ENCODE measurements at regions not wholly inside any gene's neighbourhood (a gene's known extent, or its start where the extent isn't known, plus 50 kb on each side); places are given as distances from the start of the nearest gene placed in this dataset.
"Not testable (repeated sequence)": the region's sequence is repeated elsewhere in the genome, so short reads cannot be mapped to it uniquely, and the experiment has no call there.

DNA sequence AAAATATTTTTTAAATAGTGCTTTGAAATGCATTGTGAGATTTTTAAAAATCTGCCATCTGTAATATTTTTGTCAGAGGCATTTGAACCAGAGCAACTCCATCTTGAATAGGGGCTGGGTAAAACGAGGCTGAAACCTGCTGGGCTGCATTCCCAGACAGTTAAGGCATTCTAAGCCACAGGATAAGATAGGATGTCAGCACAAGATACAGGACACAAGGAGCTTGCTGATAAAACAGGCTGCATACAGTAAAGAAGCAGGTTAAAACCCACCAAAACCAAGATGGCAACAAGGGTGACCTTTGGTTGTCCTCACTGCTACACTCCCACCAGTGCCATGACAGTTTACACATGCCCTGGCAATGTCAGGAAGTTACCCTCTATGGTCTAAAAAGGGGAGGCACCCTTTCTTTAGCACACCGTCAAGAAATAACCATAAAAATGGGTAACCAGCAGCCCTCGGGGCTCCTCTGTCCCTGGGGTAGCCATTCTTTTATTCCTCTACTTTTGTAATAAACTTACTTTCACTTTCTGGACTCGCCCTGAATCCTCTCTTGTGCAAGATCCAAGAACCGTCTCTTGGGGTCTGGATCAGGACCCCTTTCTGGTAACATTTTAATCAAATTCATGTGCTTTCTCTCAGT, 273.7 kb downstream of the SEMA3D start:
- Histone ChIP-seq H3K4me3 (ENCODE audit: low read length in 2 of 2) (no peak overlapping the region), H3K4me1 (ENCODE audit: control insufficient read depth in 2 of 2, insufficient read depth in 2 of 2, low read length in 2 of 2) (no peaks in the 10 kb centered on the region), H3K27ac (ENCODE audit: low read depth in 2 of 2, low read length in 2 of 2) (no peak overlapping the region), H3K9ac (ENCODE audit: low read depth in 1 of 2, low read length in 2 of 2) (no peak overlapping the region), H3K36me3 (ENCODE audit: control insufficient read depth in 2 of 2, insufficient read depth in 2 of 2, low read length in 2 of 2) (no peaks in the 10 kb centered on the region), H3K9me3 (ENCODE audit: control insufficient read depth in 2 of 2, low read length in 2 of 2) (no peaks in the 10 kb centered on the region), H3K27me3 (ENCODE audit: control insufficient read depth in 2 of 2, insufficient read depth in 2 of 2, low read length in 2 of 2) (no peaks in the 10 kb centered on the region)

DNA sequence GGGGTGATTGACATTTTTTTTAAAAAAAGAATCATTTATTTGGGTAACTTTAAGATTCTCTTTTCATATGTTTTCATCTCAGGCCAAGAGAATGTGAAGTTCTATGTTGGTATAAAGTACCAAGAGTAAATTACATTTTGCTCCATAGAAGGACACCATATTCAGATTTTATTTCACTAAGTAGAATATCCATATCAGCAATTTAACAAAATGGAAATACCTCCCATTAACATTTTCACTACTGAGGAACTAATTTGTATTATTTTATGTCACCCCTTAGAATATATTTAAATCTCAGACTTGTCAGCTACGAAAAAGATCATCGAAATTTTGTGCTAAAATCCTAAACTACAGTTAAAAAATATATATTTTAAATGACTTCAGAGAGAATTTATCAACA, 274.3 kb downstream of the SEMA3D start:
- Histone ChIP-seq H3K27ac (ENCODE audit: low read depth in 2 of 2, low read length in 2 of 2) (no peak overlapping the region), H3K4me1 (ENCODE audit: control insufficient read depth in 2 of 2, insufficient read depth in 2 of 2, low read length in 2 of 2) (no peaks in the 10 kb centered on the region), H3K9ac (ENCODE audit: low read depth in 1 of 2, low read length in 2 of 2) (no peak overlapping the region), H3K9me3 (ENCODE audit: control insufficient read depth in 2 of 2, low read length in 2 of 2) (no peaks in the 10 kb centered on the region), H3K27me3 (ENCODE audit: control insufficient read depth in 2 of 2, insufficient read depth in 2 of 2, low read length in 2 of 2) (no peaks in the 10 kb centered on the region), H3K36me3 (ENCODE audit: control insufficient read depth in 2 of 2, insufficient read depth in 2 of 2, low read length in 2 of 2) (no peaks in the 10 kb centered on the region), H3K4me3 (ENCODE audit: low read length in 2 of 2) (no peak overlapping the region)

DNA sequence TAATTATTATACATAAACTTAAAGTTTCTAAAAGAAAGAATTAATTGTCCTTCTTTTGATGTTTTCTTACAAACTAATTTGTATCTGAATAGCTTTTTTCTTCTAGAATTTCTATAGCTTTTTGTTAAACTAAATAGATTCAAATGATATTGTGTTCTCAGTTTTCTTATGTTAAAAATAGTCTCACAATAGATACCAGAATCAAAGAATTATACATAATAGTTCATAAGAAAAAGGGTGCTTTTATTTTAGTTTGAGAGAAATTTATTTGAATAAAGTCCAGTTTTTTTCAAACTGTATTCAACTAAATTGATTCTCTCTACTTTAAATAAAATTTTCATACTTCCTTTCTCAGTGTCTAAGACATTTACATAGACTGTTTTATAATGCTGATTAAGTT, 274.8 kb downstream of the SEMA3D start:
- H3K36me3 ChIP-seq (ENCODE audit: control insufficient read depth in 2 of 2, insufficient read depth in 2 of 2, low read length in 2 of 2): no peaks in the 10 kb centered on the region
- H3K4me3 ChIP-seq (ENCODE audit: low read length in 2 of 2): no peak overlapping the region
- no peak overlapping the region for H3K27ac ChIP-seq (ENCODE audit: low read depth in 2 of 2, low read length in 2 of 2)
- no peaks in the 10 kb centered on the region for H3K27me3 ChIP-seq (ENCODE audit: control insufficient read depth in 2 of 2, insufficient read depth in 2 of 2, low read length in 2 of 2)
- H3K4me1 ChIP-seq (ENCODE audit: control insufficient read depth in 2 of 2, insufficient read depth in 2 of 2, low read length in 2 of 2): no peaks in the 10 kb centered on the region
- H3K9ac ChIP-seq (ENCODE audit: low read depth in 1 of 2, low read length in 2 of 2): no peak overlapping the region
- H3K9me3 ChIP-seq (ENCODE audit: control insufficient read depth in 2 of 2, low read length in 2 of 2): no peaks in the 10 kb centered on the region

DNA sequence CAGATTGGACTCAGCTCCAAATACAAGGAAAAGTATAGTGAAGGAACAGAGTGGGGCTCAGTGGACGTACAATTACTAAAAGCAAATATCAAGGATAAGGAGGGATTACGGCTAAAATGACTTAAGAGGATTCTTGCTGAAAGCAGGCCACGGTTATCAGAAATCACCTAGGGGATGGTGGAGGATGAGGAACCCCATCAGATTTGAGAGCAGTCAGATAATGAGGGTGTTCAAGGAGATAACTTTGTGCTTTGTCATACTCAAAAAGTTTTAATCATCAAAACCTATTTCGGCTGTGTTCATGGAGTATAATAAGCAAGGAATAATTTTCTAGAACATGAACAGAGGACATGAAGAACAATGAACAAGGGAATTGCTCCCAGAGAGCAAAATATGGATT, 275.8 kb downstream of the SEMA3D start:
- H3K27ac ChIP-seq (ENCODE audit: low read depth in 2 of 2, low read length in 2 of 2): no peak overlapping the region
- H3K9me3 ChIP-seq (ENCODE audit: control insufficient read depth in 2 of 2, low read length in 2 of 2): no peaks in the 10 kb centered on the region
- H3K4me1 ChIP-seq (ENCODE audit: control insufficient read depth in 2 of 2, insufficient read depth in 2 of 2, low read length in 2 of 2): no peaks in the 10 kb centered on the region
- H3K27me3 ChIP-seq (ENCODE audit: control insufficient read depth in 2 of 2, insufficient read depth in 2 of 2, low read length in 2 of 2): no peaks in the 10 kb centered on the region
- H3K36me3 ChIP-seq (ENCODE audit: control insufficient read depth in 2 of 2, insufficient read depth in 2 of 2, low read length in 2 of 2): no peaks in the 10 kb centered on the region
- no peak overlapping the region for H3K9ac ChIP-seq (ENCODE audit: low read depth in 1 of 2, low read length in 2 of 2)
- no peak overlapping the region for H3K4me3 ChIP-seq (ENCODE audit: low read length in 2 of 2)

DNA sequence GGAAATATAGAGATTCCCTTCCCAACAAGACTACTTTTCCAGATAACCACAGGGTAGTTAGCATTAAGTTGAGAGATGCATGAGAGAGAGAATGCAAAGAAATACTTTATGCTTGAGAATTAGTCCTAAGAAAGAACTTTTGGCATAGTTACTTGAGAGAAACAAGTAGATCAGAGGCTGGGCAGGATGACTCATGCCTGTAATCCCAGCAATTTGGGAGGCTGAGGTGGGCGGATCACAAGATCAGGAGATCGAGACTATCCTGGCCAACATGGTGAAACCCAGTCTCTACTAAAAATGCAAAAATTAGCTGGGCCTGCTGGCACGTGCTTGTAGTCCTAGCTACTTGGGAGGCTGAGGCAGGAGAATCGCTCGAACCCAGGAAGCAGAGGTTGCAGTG, 276.5 kb downstream of the SEMA3D start:
- H3K36me3 ChIP-seq (ENCODE audit: control insufficient read depth in 2 of 2, insufficient read depth in 2 of 2, low read length in 2 of 2); H3K9ac ChIP-seq (ENCODE audit: low read depth in 1 of 2, low read length in 2 of 2); H3K9me3 ChIP-seq (ENCODE audit: control insufficient read depth in 2 of 2, low read length in 2 of 2); H3K27me3 ChIP-seq (ENCODE audit: control insufficient read depth in 2 of 2, insufficient read depth in 2 of 2, low read length in 2 of 2); H3K4me3 ChIP-seq (ENCODE audit: low read length in 2 of 2); H3K27ac ChIP-seq (ENCODE audit: low read depth in 2 of 2, low read length in 2 of 2); H3K4me1 ChIP-seq (ENCODE audit: control insufficient read depth in 2 of 2, insufficient read depth in 2 of 2, low read length in 2 of 2): not testable (repeated sequence)

DNA sequence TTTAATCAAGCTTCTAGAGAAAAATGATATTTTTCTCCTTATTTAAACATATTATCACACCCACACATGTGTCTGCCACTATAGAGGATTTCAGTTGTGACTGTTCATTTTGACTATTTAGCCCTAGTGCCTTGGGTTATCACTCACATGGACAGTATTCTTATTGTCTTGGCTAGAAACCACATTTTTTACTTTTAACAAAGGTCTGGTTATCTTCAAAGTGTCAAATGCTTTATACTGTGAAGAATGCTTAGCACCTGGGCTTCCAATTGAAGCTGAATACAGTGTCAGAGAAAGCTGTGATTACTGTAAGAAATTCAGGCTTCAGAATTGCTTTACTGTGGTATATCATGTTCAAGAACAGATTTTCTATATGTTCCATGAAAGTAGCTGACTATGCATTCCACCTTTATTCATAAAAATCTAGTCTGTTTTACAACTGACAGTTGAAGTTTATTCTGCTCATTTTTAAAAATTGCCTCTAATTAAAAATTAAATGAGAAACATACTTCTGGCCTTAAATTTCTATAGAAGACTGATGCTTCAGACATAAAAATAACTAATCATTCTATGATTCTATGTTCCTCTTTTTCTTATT, 278.6 kb downstream of the SEMA3D start:
- no peaks in the 10 kb centered on the region for H3K36me3 ChIP-seq (ENCODE audit: control insufficient read depth in 2 of 2, insufficient read depth in 2 of 2, low read length in 2 of 2)
- no peak overlapping the region for H3K4me3 ChIP-seq (ENCODE audit: low read length in 2 of 2)
- no peaks in the 10 kb centered on the region for H3K4me1 ChIP-seq (ENCODE audit: control insufficient read depth in 2 of 2, insufficient read depth in 2 of 2, low read length in 2 of 2)
- no peak overlapping the region for H3K27ac ChIP-seq (ENCODE audit: low read depth in 2 of 2, low read length in 2 of 2)
- no peaks in the 10 kb centered on the region for H3K27me3 ChIP-seq (ENCODE audit: control insufficient read depth in 2 of 2, insufficient read depth in 2 of 2, low read length in 2 of 2)
- H3K9ac ChIP-seq (ENCODE audit: low read depth in 1 of 2, low read length in 2 of 2): no peak overlapping the region
- H3K9me3 ChIP-seq (ENCODE audit: control insufficient read depth in 2 of 2, low read length in 2 of 2): no peaks in the 10 kb centered on the region

DNA sequence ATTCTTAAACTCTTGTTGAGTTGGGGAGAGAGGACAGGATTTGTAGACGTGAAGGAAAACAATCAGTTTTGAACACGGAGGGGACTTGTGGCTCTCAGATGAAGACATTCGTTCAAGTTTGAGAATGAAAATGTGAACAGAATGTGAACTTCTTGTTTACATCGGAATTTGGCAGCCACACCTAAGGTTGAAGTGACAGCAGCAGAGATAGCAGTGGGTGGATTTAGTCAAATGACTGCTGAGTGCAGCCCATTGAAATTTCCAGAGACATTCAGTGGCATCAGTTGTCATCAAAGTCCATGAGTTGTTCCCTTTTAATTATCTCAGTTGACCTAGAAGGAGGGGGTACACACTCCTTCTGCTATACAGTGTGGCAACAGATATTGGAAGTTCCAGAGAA, 280.0 kb downstream of the SEMA3D start:
- Histone ChIP-seq H3K9me3 (ENCODE audit: control insufficient read depth in 2 of 2, low read length in 2 of 2) (no peaks in the 10 kb centered on the region), H3K27ac (ENCODE audit: low read depth in 2 of 2, low read length in 2 of 2) (no peak overlapping the region), H3K9ac (ENCODE audit: low read depth in 1 of 2, low read length in 2 of 2) (no peak overlapping the region), H3K36me3 (ENCODE audit: control insufficient read depth in 2 of 2, insufficient read depth in 2 of 2, low read length in 2 of 2) (no peaks in the 10 kb centered on the region), H3K4me1 (ENCODE audit: control insufficient read depth in 2 of 2, insufficient read depth in 2 of 2, low read length in 2 of 2) (no peaks in the 10 kb centered on the region), H3K4me3 (ENCODE audit: low read length in 2 of 2) (no peak overlapping the region), H3K27me3 (ENCODE audit: control insufficient read depth in 2 of 2, insufficient read depth in 2 of 2, low read length in 2 of 2) (no peaks in the 10 kb centered on the region)

DNA sequence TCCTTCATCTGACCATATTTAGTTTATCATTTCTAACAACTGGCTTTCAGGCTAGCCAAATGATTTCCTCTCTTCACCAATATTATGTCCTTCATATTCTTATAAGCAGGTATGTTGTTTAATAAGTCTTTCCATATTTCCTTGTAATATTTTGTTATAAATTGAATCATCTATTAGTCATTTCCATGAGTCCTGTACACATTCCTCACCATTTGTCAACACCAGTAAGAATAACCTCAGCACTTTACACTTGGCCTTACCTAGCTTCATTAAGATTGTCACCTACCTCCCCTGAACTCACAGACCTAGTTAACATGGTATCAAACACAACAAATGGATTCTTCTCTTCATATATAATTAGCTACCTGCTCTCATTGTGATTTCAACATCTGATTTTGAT, 282.3 kb downstream of the SEMA3D start:
- H3K9ac ChIP-seq (ENCODE audit: low read depth in 1 of 2, low read length in 2 of 2): no peak overlapping the region
- no peak overlapping the region for H3K4me3 ChIP-seq (ENCODE audit: low read length in 2 of 2)
- H3K9me3 ChIP-seq (ENCODE audit: control insufficient read depth in 2 of 2, low read length in 2 of 2): no peaks in the 10 kb centered on the region
- no peak overlapping the region for H3K27ac ChIP-seq (ENCODE audit: low read depth in 2 of 2, low read length in 2 of 2)
- no peaks in the 10 kb centered on the region for H3K36me3 ChIP-seq (ENCODE audit: control insufficient read depth in 2 of 2, insufficient read depth in 2 of 2, low read length in 2 of 2)
- no peaks in the 10 kb centered on the region for H3K4me1 ChIP-seq (ENCODE audit: control insufficient read depth in 2 of 2, insufficient read depth in 2 of 2, low read length in 2 of 2)
- no peaks in the 10 kb centered on the region for H3K27me3 ChIP-seq (ENCODE audit: control insufficient read depth in 2 of 2, insufficient read depth in 2 of 2, low read length in 2 of 2)

DNA sequence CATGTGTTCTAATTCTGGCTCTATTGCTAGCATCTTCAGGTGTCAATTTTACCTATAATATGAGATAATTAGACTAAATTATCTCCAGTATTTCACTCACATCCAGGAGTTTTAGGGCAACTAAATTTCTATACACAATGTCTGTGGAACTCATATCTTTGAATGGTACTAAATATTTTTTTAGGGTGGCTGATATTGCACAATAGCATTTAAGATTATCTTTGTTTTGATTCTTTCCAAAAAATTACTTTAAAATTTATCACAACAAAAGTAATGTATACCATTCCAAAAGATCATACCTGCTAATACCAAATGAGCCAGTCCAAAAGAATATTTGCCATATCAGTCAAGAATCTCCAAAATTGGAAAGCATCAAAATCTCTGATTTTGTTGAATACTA, 285.5 kb downstream of the SEMA3D start:
- no peaks in the 10 kb centered on the region for H3K36me3 ChIP-seq (ENCODE audit: control insufficient read depth in 2 of 2, insufficient read depth in 2 of 2, low read length in 2 of 2)
- no peaks in the 10 kb centered on the region for H3K27me3 ChIP-seq (ENCODE audit: control insufficient read depth in 2 of 2, insufficient read depth in 2 of 2, low read length in 2 of 2)
- no peak overlapping the region for H3K27ac ChIP-seq (ENCODE audit: low read depth in 2 of 2, low read length in 2 of 2)
- no peaks in the 10 kb centered on the region for H3K9me3 ChIP-seq (ENCODE audit: control insufficient read depth in 2 of 2, low read length in 2 of 2)
- H3K4me3 ChIP-seq (ENCODE audit: low read length in 2 of 2): no peak overlapping the region
- H3K9ac ChIP-seq (ENCODE audit: low read depth in 1 of 2, low read length in 2 of 2): no peak overlapping the region
- H3K4me1 ChIP-seq (ENCODE audit: control insufficient read depth in 2 of 2, insufficient read depth in 2 of 2, low read length in 2 of 2): no peaks in the 10 kb centered on the region

DNA sequence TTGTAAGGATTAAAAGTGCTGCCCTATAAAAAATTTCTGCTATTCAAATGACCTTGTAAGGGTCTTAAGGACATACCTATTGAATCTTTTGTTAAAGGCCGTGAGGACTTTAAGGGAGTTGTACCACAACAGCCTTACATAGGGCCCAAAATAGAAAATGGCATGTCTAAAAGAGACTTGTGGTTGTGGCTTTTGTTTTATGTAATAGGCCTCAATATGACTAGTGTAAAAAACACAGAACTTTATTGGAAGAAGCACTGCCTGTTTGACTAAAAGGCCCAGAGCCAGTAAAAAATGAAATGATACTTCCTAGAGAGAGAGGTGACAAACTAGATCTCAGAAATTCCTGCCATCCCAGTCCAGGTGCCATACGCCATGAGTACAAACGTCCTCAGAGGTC, 286.6 kb downstream of the SEMA3D start:
- H3K36me3 ChIP-seq (ENCODE audit: control insufficient read depth in 2 of 2, insufficient read depth in 2 of 2, low read length in 2 of 2): no peaks in the 10 kb centered on the region
- no peak overlapping the region for H3K9ac ChIP-seq (ENCODE audit: low read depth in 1 of 2, low read length in 2 of 2)
- H3K4me3 ChIP-seq (ENCODE audit: low read length in 2 of 2): no peak overlapping the region
- no peaks in the 10 kb centered on the region for H3K4me1 ChIP-seq (ENCODE audit: control insufficient read depth in 2 of 2, insufficient read depth in 2 of 2, low read length in 2 of 2)
- H3K27me3 ChIP-seq (ENCODE audit: control insufficient read depth in 2 of 2, insufficient read depth in 2 of 2, low read length in 2 of 2): no peaks in the 10 kb centered on the region
- H3K27ac ChIP-seq (ENCODE audit: low read depth in 2 of 2, low read length in 2 of 2): no peak overlapping the region
- H3K9me3 ChIP-seq (ENCODE audit: control insufficient read depth in 2 of 2, low read length in 2 of 2): no peaks in the 10 kb centered on the region

DNA sequence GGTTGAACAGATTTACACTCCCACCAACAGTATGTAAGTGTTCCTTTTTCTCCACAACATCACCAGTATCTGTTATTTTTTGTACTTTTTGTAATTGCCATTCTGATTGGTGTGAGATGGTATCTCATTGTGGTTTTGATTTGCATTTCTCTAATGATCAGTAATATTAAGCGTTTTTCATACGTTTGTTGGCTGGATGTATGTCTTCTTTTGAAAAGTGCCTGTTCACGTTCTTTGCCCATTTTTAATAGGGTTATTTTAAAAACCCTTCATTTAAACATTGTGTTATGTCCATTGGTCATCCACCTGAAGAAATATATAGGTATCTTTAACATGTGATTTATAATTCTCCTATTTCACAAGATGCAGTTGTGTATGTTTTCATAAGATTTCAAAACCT, 291.3 kb downstream of the SEMA3D start:
- Histone ChIP-seq H3K27ac (ENCODE audit: low read depth in 2 of 2, low read length in 2 of 2) (no peak overlapping the region), H3K27me3 (ENCODE audit: control insufficient read depth in 2 of 2, insufficient read depth in 2 of 2, low read length in 2 of 2) (no peaks in the 10 kb centered on the region), H3K4me3 (ENCODE audit: low read length in 2 of 2) (no peak overlapping the region), H3K9me3 (ENCODE audit: control insufficient read depth in 2 of 2, low read length in 2 of 2) (no peaks in the 10 kb centered on the region), H3K4me1 (ENCODE audit: control insufficient read depth in 2 of 2, insufficient read depth in 2 of 2, low read length in 2 of 2) (no peaks in the 10 kb centered on the region), H3K9ac (ENCODE audit: low read depth in 1 of 2, low read length in 2 of 2) (no peak overlapping the region), H3K36me3 (ENCODE audit: control insufficient read depth in 2 of 2, insufficient read depth in 2 of 2, low read length in 2 of 2) (no peaks in the 10 kb centered on the region)
